ENCODE measurements at regions not wholly inside any gene's neighbourhood (a gene's known extent, or its start where the extent isn't known, plus 50 kb on each side); places are given as distances from the start of the nearest gene placed in this dataset.

DNA sequence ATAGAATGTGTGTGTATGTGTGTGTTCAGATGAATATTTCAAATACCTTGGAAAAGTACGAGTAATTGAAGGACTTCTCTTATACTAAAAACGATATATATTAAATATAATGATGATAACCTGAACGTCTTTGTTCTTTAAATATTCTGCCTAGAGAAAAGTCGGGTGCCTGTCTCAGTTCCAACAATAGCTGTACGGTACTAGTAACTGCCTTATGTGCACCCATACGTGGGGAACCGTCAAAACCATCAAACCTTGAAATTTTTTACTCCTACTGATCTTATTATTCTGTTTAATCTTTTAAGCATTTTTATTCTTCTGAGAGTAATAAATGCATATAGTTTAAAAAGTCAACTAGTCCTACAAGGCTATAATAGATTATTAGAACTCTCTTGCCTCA is 1045.7 kb downstream of the C4orf33 start:
- DNase-seq: no peak
- intact Hi-C loops (cut with DNase I): no loop called here
- Histone ChIP-seq H3K9me3 (no peaks in the 10 kb centered on the region), H3K27ac (no peak overlapping the region), H3K36me3 (no peaks in the 10 kb centered on the region), H3K27me3 (no peaks in the 10 kb centered on the region), H3K4me3 (replicated peaks in 1 of 3) (no peak overlapping the region), H3K4me1 (no peaks in the 10 kb centered on the region)
- TF ChIP-seq, protein P1, sequence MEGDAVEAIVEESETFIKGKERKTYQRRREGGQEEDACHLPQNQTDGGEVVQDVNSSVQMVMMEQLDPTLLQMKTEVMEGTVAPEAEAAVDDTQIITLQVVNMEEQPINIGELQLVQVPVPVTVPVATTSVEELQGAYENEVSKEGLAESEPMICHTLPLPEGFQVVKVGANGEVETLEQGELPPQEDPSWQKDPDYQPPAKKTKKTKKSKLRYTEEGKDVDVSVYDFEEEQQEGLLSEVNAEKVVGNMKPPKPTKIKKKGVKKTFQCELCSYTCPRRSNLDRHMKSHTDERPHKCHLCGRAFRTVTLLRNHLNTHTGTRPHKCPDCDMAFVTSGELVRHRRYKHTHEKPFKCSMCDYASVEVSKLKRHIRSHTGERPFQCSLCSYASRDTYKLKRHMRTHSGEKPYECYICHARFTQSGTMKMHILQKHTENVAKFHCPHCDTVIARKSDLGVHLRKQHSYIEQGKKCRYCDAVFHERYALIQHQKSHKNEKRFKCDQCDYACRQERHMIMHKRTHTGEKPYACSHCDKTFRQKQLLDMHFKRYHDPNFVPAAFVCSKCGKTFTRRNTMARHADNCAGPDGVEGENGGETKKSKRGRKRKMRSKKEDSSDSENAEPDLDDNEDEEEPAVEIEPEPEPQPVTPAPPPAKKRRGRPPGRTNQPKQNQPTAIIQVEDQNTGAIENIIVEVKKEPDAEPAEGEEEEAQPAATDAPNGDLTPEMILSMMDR (IDR thresholded peaks at IDR 0.05): no peak
- no peak for TF ChIP-seq POLR2A (IDR thresholded peaks at IDR 0.05)
- WGBS, 2 donors: 77 to 83% methylated on average over 7 of the region's 7 CpGs

DNA sequence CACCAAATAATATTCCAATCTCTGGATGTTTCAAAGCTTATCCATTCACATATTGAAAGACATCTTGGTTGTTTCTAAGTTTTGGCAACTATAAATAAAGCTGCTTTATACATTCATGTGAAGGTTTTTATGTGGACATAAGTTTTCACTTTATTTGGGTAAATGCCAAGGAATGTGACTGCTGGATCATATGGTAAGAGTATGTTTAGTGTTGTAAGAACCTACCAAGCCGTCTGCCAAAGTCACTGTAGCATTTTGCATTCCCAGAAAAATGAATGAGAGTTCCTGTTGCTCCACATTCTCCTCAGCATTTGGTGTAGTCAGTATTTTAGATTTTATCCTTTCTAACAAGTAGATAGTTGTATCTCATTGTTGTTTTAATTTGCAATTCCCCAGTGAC is 1047.7 kb downstream of the C4orf33 start:
- intact Hi-C loops (cut with DNase I): no loop called here
- WGBS, 2 donors: 54 to 58% methylated on average over 1 of the region's 1 CpG
- Histone ChIP-seq H3K4me3 (replicated peaks in 1 of 3) (no peak overlapping the region), H3K9me3 (no peaks in the 10 kb centered on the region), H3K27me3 (no peaks in the 10 kb centered on the region), H3K27ac (no peak overlapping the region), H3K36me3 (no peaks in the 10 kb centered on the region), H3K4me1 (no peaks in the 10 kb centered on the region)
- TF ChIP-seq POLR2A (IDR thresholded peaks at IDR 0.05): no peak
- TF ChIP-seq, protein P1 (IDR thresholded peaks at IDR 0.05): no peak
- no peak for DNase-seq

DNA sequence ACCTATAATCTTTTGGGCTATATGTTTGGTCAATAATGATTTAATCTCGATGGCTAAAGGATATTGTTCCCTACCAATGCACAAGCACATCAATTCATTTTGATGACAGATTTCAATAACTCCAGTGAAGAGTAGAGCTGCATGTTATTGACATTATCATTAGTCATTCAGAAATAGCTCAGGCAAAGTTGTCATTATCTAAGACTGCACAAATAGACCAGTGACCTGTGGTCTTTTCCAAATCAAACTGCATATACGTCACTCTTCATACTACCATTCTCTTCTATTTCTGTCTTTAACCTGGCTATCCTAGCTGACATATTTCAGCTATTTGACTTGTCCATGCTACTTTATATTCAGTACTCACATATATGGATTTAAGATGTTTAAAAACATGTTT is 1050.8 kb downstream of the C4orf33 start:
- Histone ChIP-seq H3K9me3 (no peaks in the 10 kb centered on the region), H3K4me3 (replicated peaks in 1 of 3) (no peak overlapping the region), H3K27ac (no peak overlapping the region), H3K4me1 (no peaks in the 10 kb centered on the region), H3K36me3 (no peaks in the 10 kb centered on the region), H3K27me3 (no peaks in the 10 kb centered on the region)
- WGBS, 2 donors: 90 to 92% methylated on average over 2 of the region's 2 CpGs
- no peak for TF ChIP-seq POLR2A (IDR thresholded peaks at IDR 0.05)
- TF ChIP-seq, protein P1 (IDR thresholded peaks at IDR 0.05): no peak
- no peak for DNase-seq
- intact Hi-C loops (cut with DNase I): no loop called here

DNA sequence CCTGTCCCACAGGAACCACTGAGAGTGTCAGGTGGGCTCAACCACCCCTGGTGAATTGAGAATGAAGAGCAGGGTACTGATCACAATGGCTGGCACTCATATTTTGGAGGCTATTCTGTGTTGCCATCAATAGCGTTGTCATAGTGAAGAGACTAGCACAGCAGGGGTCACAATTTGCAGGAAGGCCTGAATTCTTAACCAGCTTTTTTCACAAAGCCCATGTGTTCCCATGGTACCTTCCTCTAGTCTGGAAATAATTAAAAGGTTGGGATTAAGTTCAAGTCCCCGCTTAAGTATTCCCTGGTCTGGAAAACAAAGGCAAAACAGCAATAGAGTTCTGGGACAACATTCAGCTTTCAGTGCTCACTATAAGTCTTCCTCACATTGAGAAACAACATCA is 1051.7 kb downstream of the C4orf33 start:
- no peaks in the 10 kb centered on the region for H3K9me3 ChIP-seq
- no peak overlapping the region for H3K4me3 ChIP-seq (replicated peaks in 1 of 3)
- H3K4me1 ChIP-seq: no peaks in the 10 kb centered on the region
- TF ChIP-seq, protein P1 (IDR thresholded peaks at IDR 0.05): no peak
- intact Hi-C loops (cut with DNase I): no loop called here
- no peaks in the 10 kb centered on the region for H3K36me3 ChIP-seq
- no peak overlapping the region for H3K27ac ChIP-seq
- no peak for DNase-seq
- no peaks in the 10 kb centered on the region for H3K27me3 ChIP-seq
- 83 to 84% methylated on average over 2 of the region's 2 CpGs for WGBS, 2 donors

DNA sequence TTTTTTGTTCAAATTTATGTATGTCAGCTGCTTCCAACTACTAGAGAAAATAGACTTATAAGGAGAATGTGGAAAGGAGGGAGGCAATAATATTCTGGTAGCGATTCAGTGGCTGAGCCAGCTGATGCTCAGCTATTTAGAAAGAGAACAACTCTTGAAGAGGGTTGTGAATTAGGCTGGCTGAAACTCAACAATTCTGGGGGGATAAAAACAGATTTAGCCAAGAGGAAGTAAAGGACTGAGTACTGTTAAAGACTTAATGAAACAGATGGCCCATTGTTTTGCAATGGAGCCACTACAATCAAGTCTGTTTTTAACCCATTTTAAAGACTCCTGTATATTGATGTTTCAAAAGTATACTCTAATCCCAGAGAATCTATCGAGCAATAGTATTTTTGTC is 1058.9 kb downstream of the C4orf33 start:
- 74 to 81% methylated on average over 2 of the region's 2 CpGs for WGBS, 2 donors
- intact Hi-C loops (cut with DNase I): no loop called here

More for the DNA sequence above, 1058.9 kb downstream of the C4orf33 start:
- H3K4me1 ChIP-seq: no peaks in the 10 kb centered on the region
- no peak overlapping the region for H3K4me3 ChIP-seq (replicated peaks in 1 of 3)
- H3K9me3 ChIP-seq: no peaks in the 10 kb centered on the region
- no peaks in the 10 kb centered on the region for H3K27me3 ChIP-seq
- H3K36me3 ChIP-seq: no peaks in the 10 kb centered on the region
- TF ChIP-seq POLR2A (IDR thresholded peaks at IDR 0.05): no peak
- TF ChIP-seq, protein P1 (IDR thresholded peaks at IDR 0.05): no peak
- no peak overlapping the region for H3K27ac ChIP-seq
- no peak for DNase-seq
